Stimulated activated CD8-positive, alpha-beta memory T cell treated with anti-CD3 and anti-CD28 coated beads, Interleukin-12 subunit alpha, Interleukin-12 subunit beta, amount 100 ng/mL, for 24 hours (primary cell): ENCODE measurements at regions not wholly inside any gene's neighbourhood (a gene's known extent, or its start where the extent isn't known, plus 50 kb on each side); places are given as distances from the start of the nearest gene placed in this dataset.
"Not testable (repeated sequence)": the region's sequence is repeated elsewhere in the genome, so short reads cannot be mapped to it uniquely, and the experiment has no call there.

Experiments
- DNase-seq: peaks from one replicate; pipeline ENCODE4 v3.0.0-alpha.2; 2020; ENCODE audit errors: extremely low read depth

GRCh38 chr6:20341096-20341495 is 60.6 kb upstream of the E2F3 start:
- DNase-seq = no peak

GRCh38 chr6:20341564-20341963 is 60.1 kb upstream of the E2F3 start:
- DNase-seq = no peak

- DNase-seq = not testable (repeated sequence)
These were observed 54.7 kb upstream of the E2F3 start for GRCh38 chr6:20346948-20347347.

GRCh38 chr6:20348041-20348440 is 53.6 kb upstream of the E2F3 start:
- no peak for DNase-seq

- no peak for DNase-seq
These were observed 52.5 kb upstream of the E2F3 start for GRCh38 chr6:20349225-20349624.

- DNase-seq = no peak
These were observed 51.5 kb upstream of the E2F3 start for GRCh38 chr6:20350215-20350614.

GRCh38 chr6:20351534-20351933 is 50.1 kb upstream of the E2F3 start:
- no peak for DNase-seq
